ENCODE measurements at regions not wholly inside any gene's neighbourhood (a gene's known extent, or its start where the extent isn't known, plus 50 kb on each side); places are given as distances from the start of the nearest gene placed in this dataset.

- TF ChIP-seq CTCF (IDR thresholded peaks at IDR 0.05; ENCODE audit: insufficient read depth, low read depth, low read length) (no peak), EZH2 (IDR thresholded peaks at IDR 0.05; ENCODE audit: insufficient read depth, low read length) (no peak)
- Histone ChIP-seq H3K4me1 (ENCODE audit: insufficient read depth, low read length) (no peaks in the 10 kb centered on the region), H4K20me1 (ENCODE audit: insufficient read depth, low read length) (no peaks in the 10 kb centered on the region), H2AFZ (ENCODE audit: low read depth, low read length) (no peak overlapping the region), H3K4me3 (ENCODE audit: insufficient read depth, low read depth, low read length) (no peak overlapping the region), H3K9ac (ENCODE audit: low read length) (no peak overlapping the region), H3K27ac (ENCODE audit: low read depth, low read length) (no peak overlapping the region), H3K4me2 (ENCODE audit: low read length) (no peak overlapping the region), H3K36me3 (ENCODE audit: insufficient read depth, low read length) (no peaks in the 10 kb centered on the region), H3K9me3 (ENCODE audit: insufficient read depth, low read depth, low read length) (no peaks in the 10 kb centered on the region), H3K79me2 (ENCODE audit: insufficient read depth, low read length) (no peaks in the 10 kb centered on the region), H3K27me3 (ENCODE audit: insufficient read depth, low read length) (no peaks in the 10 kb centered on the region)
- Mint-ChIP-seq H3K36me3 (ENCODE audit: low read depth, unreplicated experiment) (no peaks in the 10 kb centered on the region), H3K4me3 (ENCODE audit: unreplicated experiment) (no peak overlapping the region), H3K9me3 (ENCODE audit: unreplicated experiment) (no peaks in the 10 kb centered on the region), H3K4me1 (ENCODE audit: low read depth, unreplicated experiment) (peaks cover 8% of the 10 kb centered on the region), H3K27ac (ENCODE audit: unreplicated experiment) (no peak overlapping the region), H3K27me3 (ENCODE audit: low read depth, unreplicated experiment) (no peaks in the 10 kb centered on the region)
- FAIRE-seq: no peak
- DNase-seq (ENCODE audit: low read depth): no peak
Observed at GRCh38 chr9:118931941-118932340, 437.3 kb downstream of the BRINP1 start.

- Mint-ChIP-seq H3K27me3 (ENCODE audit: low read depth, unreplicated experiment) (no peaks in the 10 kb centered on the region), H3K9me3 (ENCODE audit: unreplicated experiment) (no peaks in the 10 kb centered on the region), H3K4me3 (ENCODE audit: unreplicated experiment) (no peak overlapping the region), H3K36me3 (ENCODE audit: low read depth, unreplicated experiment) (no peaks in the 10 kb centered on the region), H3K4me1 (ENCODE audit: low read depth, unreplicated experiment) (no peaks in the 10 kb centered on the region), H3K27ac (ENCODE audit: unreplicated experiment) (no peak overlapping the region)
- Histone ChIP-seq H4K20me1 (ENCODE audit: insufficient read depth, low read length) (no peaks in the 10 kb centered on the region), H3K36me3 (ENCODE audit: insufficient read depth, low read length) (no peaks in the 10 kb centered on the region), H3K27ac (ENCODE audit: low read depth, low read length) (no peak overlapping the region), H2AFZ (ENCODE audit: low read depth, low read length) (no peak overlapping the region), H3K4me2 (ENCODE audit: low read length) (no peak overlapping the region), H3K9ac (ENCODE audit: low read length) (no peak overlapping the region), H3K79me2 (ENCODE audit: insufficient read depth, low read length) (no peaks in the 10 kb centered on the region), H3K4me3 (ENCODE audit: insufficient read depth, low read depth, low read length) (no peak overlapping the region), H3K4me1 (ENCODE audit: insufficient read depth, low read length) (no peaks in the 10 kb centered on the region), H3K9me3 (ENCODE audit: insufficient read depth, low read depth, low read length) (no peaks in the 10 kb centered on the region), H3K27me3 (ENCODE audit: insufficient read depth, low read length) (no peaks in the 10 kb centered on the region)
- FAIRE-seq (no peak), DNase-seq (ENCODE audit: low read depth) (no peak)
- no peak for TF ChIP-seq EZH2 (IDR thresholded peaks at IDR 0.05; ENCODE audit: insufficient read depth, low read length)
- TF ChIP-seq CTCF (IDR thresholded peaks at IDR 0.05; ENCODE audit: insufficient read depth, low read depth, low read length): no peak
Observed at GRCh38 chr9:118938581-118938980, 430.7 kb downstream of the BRINP1 start.

GRCh38 chr9:118940473-118940872 lies 428.8 kb downstream of the BRINP1 start:
- H3K9me3 ChIP-seq (ENCODE audit: insufficient read depth, low read depth, low read length): no peaks in the 10 kb centered on the region

More at GRCh38 chr9:118940473-118940872, 428.8 kb downstream of the BRINP1 start:
- no peak overlapping the region for H3K9ac ChIP-seq (ENCODE audit: low read length)
- Mint-ChIP-seq H3K27ac (ENCODE audit: unreplicated experiment) (no peak overlapping the region), H3K9me3 (ENCODE audit: unreplicated experiment) (no peaks in the 10 kb centered on the region), H3K4me1 (ENCODE audit: low read depth, unreplicated experiment) (no peaks in the 10 kb centered on the region), H3K27me3 (ENCODE audit: low read depth, unreplicated experiment) (no peaks in the 10 kb centered on the region), H3K4me3 (ENCODE audit: unreplicated experiment) (no peak overlapping the region), H3K36me3 (ENCODE audit: low read depth, unreplicated experiment) (no peaks in the 10 kb centered on the region)
- H3K79me2 ChIP-seq (ENCODE audit: insufficient read depth, low read length): no peaks in the 10 kb centered on the region
- no peaks in the 10 kb centered on the region for H3K27me3 ChIP-seq (ENCODE audit: insufficient read depth, low read length)
- H3K27ac ChIP-seq (ENCODE audit: low read depth, low read length): no peak overlapping the region
- no peaks in the 10 kb centered on the region for H3K4me1 ChIP-seq (ENCODE audit: insufficient read depth, low read length)
- TF ChIP-seq CTCF (IDR thresholded peaks at IDR 0.05; ENCODE audit: insufficient read depth, low read depth, low read length) (no peak), EZH2 (IDR thresholded peaks at IDR 0.05; ENCODE audit: insufficient read depth, low read length) (no peak)
- DNase-seq (ENCODE audit: low read depth) (no peak), FAIRE-seq (no peak)
- no peak overlapping the region for H2AFZ ChIP-seq (ENCODE audit: low read depth, low read length)
- H3K36me3 ChIP-seq (ENCODE audit: insufficient read depth, low read length): no peaks in the 10 kb centered on the region
- no peak overlapping the region for H3K4me3 ChIP-seq (ENCODE audit: insufficient read depth, low read depth, low read length)
- H3K4me2 ChIP-seq (ENCODE audit: low read length): no peak overlapping the region
- H4K20me1 ChIP-seq (ENCODE audit: insufficient read depth, low read length): no peaks in the 10 kb centered on the region

Data from astrocyte (in vitro differentiated cells and primary cell).